DMS153 treated with DMSO at 0.1 percent for 48 hours (cell line): ENCODE measurements at regions not wholly inside any gene's neighbourhood (a gene's known extent, or its start where the extent isn't known, plus 50 kb on each side); places are given as distances from the start of the nearest gene placed in this dataset.
"Not testable (repeated sequence)": the region's sequence is repeated elsewhere in the genome, so short reads cannot be mapped to it uniquely, and the experiment has no call there.

ENCODE experiments used
- DNase-seq: peaks from one replicate; lab custom pipeline; 2025; ENCODE audit not compliant: unreplicated experiment; lab: John Stamatoyannopoulos, UW

DNA sequence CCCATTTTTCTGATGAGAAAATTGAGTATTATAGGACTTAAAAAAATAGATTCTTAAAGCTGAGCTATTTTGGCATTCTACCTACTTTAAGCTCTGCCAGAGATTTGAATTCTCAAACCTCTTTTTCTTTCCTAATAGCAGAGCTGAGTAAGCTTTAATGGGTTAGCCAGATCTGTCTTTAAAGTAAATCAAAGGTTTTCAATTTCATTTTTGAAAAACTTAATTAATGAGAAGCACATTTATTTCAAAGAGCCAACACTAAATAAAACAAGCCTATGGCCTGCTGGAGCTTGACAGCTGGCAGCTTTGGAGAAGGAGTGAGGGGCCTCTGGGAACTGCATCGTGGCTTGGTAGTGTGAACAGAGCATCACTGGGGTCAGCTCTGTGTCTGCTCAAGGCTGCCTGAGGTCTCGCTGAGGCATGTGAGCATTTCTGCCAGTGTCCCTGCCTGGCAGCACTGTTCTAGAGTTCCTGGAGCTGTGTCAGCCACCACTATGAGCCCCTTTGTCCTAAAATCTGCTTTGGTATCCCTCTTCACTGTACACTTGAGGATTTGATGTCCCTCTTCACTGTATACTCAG lies 50.4 kb upstream of the PRSS23 start:
- no peak for DNase-seq

DNA sequence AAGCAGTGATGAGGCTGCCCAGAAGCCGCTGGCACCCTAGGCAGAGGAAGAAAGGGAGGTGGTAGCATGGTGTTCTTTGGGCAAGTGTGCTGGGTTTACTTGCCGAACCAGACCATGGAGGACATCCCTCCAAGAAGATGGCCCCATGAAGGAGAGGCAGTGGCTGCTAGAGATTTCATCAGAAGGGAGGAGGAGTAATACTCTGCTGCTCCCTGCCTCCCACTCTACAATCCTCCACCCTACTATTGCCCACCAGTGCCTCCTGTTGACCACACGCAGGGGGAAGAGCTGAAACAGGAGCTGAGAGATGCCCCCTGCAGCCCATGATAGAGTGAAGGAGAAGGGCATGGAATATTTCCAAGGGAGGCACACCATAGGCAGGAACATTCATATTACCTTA lies 51.0 kb upstream of the PRSS23 start:
- DNase-seq: no peak

DNA sequence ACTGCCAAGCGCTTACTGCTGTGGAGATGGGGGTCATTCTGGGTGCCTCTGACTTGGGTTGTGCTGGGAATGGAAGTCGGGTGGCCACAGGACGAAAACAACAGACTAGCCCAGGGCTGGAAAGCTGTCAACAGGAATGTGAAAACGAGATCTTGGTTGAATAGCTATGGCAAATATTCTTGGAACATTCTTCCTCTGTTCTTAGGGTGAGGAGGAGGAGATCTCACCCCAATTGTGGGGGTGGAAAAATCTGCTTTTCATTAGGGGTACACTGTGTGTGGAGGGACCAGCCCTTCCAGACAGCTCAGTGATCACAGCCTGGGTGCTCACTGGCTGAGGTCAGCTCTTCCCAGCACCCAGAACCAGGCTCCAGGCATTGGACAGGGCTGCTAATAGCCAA lies 52.0 kb upstream of the PRSS23 start:
- DNase-seq: no peak

DNA sequence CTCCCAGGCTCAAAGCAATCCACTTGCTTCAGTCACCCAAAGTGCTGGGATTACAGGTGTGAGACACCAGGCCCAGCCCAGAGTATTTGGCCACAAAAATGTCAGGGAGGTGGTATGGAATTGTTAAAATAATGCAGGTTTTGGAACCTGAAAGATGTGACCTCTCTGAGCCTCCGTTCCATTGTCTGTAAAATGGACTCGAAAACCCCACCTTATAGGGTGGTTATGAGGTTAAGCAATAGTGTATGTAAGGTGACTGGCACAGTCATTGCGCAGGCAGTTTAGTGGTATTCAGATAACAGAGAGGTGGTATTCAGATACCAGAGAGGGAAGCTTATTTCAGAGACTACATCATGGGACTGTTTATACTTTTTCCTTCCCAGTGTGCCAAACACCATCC lies 52.5 kb upstream of the PRSS23 start:
- DNase-seq: no peak

DNA sequence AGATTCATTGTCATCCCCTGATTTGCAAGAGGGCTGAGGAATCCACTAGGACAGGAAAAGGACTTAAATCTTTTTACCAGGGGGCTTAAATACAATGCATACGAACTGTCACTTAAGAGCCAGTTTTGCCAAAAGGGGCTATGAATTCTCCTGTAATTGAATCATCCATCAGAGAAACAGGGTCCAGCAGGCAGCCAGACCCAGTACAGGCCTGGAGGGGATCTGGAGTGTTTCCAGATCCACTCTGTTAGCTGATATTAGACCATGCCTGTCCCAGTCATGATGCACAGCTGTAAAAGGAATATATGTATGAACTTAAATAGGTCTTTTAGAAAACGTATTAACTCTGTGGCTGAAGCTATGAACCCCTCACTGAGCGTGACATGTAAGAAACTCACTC lies 53.8 kb upstream of the PRSS23 start:
- no peak for DNase-seq

DNA sequence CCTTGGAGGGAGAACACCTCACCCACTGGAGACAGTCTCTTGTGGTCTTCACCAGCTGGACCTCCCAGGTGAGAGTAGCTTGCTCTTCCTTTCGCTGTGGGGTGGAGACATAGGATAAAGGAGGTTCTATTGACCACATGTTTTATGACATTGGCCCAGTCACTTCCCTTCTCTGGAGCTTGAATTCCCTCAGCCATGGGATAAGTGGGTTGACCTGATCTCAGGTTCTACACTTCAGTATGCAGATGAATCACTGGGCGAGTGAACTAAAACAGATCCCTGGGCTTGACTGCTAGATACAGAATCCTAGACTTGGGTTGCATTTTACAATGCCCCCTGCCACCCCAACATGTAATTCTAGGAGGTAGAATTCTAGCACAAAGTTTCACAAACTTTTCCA lies 54.8 kb upstream of the PRSS23 start:
- no peak for DNase-seq

DNA sequence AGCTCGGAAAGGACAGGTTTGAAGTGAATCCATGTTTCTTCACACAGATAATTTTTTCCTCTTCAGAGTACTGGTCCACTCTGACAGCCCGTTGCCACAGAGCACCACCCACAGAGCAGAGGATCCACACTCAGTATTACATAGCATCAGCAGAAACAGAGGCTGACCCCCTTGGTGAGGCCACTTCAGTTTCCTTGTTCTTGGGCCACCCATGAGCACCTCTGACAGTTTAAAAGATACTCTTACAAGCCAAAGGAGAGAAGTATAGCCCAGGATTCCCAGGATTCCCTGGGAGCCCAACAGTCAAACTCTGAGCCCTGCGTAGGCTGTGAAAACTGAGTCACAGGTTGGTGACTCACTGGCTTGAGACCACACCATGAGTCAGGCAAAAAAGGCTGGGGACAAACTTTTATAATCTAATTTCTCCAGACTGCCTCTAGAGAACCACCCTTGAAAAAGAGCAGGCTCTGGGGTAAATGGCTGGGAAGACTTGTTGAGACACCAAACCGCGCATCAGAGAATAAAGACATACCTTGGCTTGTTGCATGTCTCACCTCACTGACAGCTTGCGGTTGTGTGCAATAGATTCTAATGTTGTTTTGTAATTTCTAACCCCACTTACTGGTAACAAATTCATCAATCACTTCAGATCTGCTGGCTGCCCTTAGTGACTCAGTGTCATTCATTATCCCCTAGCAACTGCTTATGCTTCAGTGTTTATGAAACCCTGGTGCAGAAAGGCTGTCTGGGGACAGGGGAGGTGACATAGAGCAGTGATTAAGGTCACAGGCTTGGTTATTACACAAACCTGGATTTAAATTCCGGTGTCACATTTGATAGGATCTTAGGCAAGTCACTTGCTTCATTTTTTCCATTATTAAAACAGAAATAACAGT lies 56.9 kb upstream of the PRSS23 start:
- DNase-seq: no peak

DNA sequence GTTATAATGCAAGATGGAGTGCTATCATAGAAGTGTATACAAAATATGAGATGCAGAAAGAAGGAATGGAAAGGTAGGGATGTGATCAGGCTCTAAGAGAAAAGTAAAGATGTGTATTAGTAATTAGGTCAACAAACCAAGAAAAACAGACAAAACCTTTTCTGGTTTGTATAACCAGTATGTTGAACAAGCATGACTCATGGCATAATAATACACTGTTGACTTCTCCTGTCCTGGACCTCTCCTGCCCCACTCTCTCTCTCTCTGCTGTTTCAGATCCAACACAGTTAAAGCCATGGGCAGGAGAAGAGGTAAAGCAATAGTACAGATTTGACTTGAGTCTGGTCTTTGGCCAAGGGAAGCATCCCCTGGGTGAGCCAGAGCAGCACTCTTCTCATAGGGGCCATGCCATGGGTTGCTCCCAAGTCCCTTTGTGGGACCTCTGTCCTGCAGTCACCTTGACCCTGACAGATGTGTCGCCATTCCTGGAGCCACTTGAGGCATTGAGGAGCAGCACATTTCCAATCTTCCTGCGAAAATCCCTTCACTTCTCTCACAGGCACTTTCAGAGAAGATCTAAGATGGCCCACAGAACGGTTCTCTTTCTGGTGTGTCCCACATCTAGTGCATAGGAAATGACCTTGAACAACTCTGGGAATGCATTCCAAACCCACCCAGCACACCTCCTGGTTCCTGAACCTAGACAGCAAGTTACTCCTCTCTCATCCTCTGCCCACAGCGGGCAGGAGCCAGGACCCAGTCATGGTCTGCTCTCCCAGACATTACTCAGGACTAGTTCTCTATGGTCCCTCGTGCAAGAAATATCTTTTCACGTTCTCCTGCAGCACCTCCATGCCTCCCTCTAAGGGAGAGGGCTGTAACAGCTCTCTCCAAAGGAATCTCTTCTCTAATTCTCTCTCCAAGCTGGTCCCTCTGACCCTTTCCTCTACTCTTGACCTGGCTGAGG lies 58.2 kb upstream of the PRSS23 start:
- peak; percentile 9 for DNase-seq

DNA sequence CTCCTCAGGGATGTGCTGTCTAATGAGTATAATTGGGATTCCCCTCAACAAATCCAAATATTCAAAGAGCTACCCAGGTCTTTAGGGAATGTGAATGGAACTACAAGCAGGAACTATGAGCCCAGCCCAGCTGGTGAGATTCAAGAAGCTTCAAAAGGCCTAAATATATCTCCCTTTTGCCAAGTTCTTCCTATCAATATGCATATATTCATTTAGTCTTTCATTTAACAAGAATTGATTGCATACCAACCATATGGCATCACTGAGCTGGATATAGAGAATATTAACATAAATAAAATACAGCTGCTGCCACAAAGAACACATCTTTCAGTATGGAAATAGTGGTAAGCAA lies 58.9 kb upstream of the PRSS23 start:
- no peak for DNase-seq

DNA sequence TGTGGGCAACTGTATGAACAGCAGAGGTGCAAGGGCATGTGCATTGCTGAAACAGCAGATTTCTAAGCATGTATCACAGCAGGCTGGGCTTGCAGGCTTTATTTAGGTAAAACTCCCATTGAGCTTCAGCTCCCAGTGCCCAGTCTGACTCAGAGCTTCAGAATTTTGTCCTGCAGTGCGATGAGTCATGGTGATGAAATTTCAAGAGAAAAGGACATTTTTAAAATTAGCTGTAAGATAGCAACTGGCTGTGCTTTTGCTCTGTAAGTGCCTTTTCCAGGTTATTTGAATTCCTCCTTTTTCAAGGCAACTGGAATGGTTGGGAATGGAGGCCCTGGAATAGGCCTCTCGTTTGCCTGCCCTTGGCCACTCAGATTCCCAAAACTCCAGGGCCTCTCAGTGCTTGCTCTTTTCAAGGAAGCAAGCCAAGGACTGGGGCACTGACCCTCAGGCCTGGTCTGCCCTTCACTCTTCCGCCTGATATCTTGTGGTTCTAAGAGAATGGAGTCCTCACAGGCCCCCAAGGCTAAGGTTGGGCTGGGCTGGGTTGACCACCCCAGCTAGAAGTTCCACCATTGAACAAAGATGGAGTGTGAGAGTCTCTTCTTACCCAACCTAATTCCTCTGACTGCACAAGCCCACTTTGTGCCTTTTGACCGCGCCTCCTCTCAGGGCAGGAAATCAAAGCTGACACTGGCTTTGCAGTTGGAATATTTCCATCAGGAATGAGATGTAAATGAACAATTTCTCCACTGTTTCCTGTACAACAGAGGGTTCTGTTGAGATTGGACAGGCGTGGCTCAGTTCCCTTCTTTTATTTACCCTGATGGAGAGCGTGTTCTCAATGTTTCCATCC lies 59.5 kb upstream of the PRSS23 start:
- DNase-seq: no peak

DNA sequence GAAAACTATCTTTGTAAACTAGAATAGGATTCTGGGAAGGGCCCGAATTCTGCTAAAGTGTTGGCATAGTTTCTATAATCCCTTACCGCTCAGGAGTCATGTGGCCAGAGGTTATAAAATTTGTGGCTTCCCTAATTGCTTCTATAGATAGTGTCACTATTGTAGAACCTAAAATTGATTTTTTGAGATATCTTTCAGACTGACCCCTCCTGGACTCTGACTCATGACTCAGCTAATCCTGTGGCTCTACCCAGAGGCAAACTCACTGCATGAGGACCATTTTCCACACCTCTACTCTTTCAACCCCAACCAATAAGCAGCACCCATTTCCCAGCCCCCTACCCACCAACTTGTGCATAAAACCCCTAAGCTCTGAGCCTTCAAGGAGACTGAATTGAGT lies 61.8 kb upstream of the PRSS23 start:
- no peak for DNase-seq

DNA sequence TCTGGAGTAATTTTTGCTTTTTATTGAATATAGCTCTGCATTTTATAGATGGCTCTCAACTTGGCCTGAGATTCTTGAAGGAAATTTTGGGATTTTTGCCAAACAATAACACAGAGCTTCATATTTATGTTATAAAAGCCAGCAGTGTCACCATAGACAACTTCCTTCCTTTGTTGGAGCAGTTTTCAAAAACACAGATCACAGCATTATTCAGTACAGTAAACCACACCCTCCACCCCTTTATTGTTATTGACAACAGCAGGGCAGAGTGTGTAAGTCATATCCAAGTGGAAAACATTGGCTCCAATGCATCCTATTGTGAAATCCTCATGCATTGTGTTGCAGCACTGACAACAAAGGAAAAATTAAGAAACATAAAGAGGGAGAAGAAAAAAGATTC lies 62.6 kb upstream of the PRSS23 start:
- no peak for DNase-seq

DNA sequence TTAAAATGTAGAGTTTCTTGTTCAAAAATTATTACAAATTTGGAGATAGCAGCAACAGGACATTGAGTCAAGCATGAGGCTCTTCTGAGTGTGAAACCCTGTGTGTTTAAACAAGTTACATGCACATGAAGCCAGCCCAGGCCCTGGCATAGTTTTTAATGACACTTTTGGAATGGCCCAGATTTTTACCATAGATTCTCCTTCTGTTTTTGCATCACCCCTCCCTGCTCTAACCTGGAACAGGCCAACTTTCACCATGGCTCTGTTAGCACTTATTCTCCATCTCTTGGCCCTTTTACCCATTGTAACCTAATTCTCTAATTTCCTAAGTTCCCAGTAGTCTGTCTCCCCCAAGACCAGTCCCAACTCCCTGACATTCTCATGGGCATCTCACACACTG lies 63.1 kb upstream of the PRSS23 start:
- no peak for DNase-seq

DNA sequence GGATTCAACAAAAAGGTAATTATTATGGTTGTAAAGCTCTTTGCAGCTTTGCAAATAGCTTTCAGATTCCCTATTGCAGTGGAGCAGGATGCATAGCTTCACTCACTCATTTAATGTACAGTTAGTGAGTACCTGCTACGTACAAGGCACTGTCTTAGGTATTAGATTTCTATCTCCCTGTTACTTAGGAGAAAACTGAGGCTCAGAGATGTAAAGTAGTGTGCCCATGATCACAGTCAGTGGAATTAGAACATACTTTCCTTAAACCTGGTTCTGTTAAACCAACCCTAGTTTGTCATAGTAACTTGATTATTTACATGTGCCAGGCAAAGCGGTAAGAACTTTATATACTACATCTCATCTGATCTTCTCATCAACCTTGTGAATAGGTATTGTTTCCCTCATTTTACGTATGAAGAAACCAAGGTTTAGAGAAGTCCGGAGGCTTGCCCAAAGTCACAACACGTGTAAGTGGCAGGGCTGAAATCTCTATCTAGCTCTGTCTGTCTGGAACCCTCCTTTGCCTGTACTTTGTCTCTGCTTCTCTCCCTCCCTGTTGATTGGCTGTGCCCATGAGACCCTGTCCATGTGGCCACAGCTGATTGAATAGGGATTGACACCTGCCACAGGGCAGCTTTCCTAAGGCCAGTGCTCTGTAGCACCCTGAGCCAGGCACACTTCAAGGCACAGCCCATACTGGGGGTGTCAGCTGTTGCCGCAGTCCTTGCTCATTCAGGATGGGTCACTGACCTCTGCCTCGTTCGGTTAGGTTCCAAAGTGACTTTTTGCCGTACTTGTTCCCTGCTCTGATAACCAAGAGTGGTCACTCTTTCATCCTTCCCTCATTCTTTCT lies 63.8 kb upstream of the PRSS23 start:
- DNase-seq: no peak

DNA sequence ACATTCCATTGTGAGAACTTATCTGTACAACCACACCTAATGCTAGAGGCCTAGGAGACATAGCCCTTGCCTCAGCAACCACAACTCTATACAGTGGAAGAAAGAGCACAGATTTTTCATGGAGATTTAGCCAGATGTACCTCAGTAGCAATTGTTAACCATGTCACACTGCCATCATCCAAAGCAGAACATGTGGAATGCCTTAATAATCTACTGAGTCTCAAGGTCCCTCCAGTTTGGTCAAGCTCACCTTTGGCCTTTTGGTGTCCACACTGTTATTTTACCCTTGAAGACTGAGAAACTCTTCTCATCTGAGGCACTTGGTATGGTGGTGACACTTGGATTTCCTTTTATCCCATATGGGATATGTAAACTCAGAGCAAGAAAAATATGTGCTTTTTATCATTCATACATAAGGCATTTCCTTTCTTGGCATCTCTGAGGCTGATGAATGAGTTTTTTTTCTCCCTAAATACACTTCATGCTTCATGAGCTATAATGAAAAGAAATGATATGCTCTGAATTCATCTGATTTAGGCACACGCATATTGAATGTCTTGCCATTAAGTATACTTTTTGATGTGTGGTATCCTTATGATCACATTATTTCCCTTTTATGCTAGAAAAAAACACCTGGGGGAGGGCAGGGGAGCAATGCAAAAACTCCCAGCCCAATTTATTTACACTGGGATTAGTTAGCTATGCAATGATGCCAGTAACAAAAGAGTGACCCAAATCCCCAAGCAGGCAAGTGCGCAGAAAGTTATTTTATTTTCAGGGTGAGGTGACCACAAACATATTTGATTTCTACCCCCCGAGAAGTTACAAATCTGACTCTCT lies 63.3 kb upstream of the ME3 start:
- DNase-seq: no peak

DNA sequence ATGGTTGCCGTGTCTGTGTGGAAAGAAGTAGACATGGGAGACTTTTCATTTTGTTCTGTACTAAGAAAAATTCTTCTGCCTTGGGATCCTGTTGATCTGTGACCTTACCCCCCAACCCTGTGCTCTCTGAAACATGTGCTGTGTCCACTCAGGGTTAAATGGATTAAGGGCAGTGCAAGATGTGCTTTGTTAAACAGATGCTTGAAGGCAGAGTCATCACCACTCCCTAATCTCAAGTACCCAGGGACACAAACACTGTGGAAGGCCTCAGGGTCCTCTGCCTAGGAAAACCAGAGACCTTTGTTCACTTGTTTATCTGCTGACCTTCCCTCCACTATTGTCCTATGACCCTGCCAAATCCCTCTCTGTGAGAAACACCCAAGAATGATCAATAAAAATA lies 60.3 kb upstream of the ME3 start:
- DNase-seq: not testable (repeated sequence)

DNA sequence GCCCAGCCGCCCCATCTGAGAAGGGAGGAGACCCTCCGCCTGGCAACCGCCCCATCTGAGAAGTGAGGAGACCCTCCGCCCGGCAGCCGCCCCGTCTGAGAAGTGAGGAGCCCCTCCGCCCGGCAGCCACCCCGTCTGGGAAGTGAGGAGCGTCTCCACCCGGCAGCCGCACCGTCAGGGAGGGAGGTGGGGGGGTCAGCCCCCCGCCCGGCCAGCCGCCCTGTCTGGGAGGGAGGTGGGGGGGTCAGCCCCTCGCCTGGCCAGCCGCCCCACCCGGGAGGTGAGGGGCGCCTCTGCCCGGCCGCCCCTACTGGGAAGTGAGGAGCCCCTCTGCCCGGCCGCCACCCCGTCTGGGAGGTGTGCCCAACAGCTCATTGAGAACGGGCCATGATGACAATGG lies 59.9 kb upstream of the ME3 start:
- not testable (repeated sequence) for DNase-seq

DNA sequence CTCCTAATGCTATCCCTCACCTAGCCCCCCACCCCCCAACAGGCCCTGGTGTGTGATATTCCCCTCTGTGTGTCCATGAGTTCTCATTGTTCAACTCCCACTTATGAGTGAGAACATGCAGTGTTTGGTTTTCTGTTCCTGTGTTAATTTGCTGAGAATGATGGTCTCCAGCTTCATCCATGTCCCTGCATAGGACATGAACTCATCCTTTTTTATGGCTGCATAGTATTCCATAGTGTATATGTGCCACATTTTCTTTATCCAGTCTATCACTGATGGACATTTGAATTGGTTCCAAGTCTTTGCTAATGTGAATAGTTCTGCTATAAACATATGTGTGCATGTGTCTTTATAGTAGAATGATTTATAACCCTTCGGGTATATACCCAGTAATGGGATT lies 57.2 kb upstream of the ME3 start:
- DNase-seq: not testable (repeated sequence)

DNA sequence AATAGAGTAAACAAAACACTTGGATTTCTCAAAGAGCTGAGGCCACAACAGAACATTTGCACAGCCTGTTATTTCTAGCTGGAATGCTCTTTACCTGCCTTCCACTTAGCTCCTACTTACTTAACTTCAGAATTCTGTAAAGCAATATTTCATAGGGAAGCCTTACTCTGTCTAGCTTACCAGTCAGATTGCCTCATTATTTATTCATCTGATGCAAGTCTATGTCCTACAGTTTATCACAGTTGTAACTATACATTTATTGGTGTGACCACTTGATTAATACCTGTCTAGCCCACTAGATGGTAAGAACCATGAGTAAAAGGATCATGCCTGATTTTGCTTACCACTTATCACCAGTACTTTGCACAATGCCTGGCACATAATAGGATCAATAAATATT lies 56.1 kb upstream of the ME3 start:
- no peak for DNase-seq
